COLO668 (cell line): ENCODE measurements at regions not wholly inside any gene's neighbourhood (a gene's known extent, or its start where the extent isn't known, plus 50 kb on each side); places are given as distances from the start of the nearest gene placed in this dataset.

ENCODE experiments used
- DNase-seq: peaks from one replicate; lab custom pipeline; 2025; ENCODE audit not compliant: unreplicated experiment; lab: John Stamatoyannopoulos, UW

DNA sequence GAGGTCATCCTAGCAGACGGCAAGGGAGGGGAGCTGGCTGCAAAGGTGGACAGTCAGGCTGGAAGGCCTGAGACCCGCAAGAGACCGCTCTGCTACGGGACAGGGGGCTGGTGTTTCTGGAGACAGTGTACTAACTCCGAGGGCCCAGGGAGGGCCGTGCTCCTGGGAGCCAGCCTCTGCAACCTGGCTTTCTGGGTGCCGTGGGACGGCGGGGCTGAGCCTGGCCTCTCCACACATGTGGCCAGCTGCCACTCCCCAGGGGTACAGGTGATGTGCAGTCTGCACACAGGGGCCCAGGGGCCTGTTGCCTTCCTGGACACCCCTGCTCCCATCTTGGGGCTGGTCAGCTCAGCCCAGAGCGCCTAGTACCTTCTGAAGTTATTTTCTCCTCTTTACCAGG, 92.2 kb downstream of the MRPL36 start:
- no peak for DNase-seq

DNA sequence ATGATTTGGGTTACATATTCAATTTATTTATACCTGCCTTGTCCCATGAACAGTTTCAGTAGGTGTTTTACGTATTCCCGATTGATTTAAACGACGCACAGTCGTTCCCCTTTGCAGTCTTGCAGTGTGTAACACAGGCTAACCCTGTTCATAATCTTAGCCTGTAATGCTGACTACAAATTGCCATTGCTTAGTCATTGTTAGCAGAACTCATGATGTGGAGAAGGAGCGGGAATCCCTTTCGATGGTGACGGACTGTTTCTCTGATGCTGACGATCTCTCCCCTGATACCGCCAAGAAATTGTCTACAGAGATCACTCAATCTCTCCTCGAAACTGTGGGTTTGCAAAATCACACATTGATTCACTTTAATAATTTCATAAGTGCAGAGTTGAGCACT, 93.2 kb downstream of the MRPL36 start:
- DNase-seq = no peak

GRCh38 chr5:1706021-1706420, 93.6 kb downstream of the MRPL36 start:
- DNase-seq = no peak

- no peak for DNase-seq
These were observed 95.0 kb downstream of the MRPL36 start for GRCh38 chr5:1704676-1705075.

DNA sequence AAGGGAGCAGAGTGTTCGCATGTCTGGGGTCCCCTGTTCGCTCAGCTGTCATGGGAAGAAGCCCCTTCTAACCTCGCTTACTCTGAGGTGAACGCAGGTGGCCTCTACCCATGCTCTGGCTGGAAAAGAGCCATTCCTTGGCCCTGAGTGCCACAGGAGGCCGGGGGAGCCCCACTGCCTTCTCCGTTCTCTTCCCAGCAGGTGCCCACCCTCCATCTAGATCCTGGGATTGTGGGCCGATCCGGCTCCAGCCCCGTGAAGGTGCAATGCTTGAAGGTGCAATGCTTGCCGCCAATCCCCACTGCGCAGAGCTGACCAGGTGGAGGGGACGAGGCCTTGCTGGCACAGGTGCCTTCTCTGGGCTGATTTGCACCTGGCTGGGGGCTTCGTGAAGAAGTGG, 95.4 kb downstream of the MRPL36 start:
- no peak for DNase-seq

DNA sequence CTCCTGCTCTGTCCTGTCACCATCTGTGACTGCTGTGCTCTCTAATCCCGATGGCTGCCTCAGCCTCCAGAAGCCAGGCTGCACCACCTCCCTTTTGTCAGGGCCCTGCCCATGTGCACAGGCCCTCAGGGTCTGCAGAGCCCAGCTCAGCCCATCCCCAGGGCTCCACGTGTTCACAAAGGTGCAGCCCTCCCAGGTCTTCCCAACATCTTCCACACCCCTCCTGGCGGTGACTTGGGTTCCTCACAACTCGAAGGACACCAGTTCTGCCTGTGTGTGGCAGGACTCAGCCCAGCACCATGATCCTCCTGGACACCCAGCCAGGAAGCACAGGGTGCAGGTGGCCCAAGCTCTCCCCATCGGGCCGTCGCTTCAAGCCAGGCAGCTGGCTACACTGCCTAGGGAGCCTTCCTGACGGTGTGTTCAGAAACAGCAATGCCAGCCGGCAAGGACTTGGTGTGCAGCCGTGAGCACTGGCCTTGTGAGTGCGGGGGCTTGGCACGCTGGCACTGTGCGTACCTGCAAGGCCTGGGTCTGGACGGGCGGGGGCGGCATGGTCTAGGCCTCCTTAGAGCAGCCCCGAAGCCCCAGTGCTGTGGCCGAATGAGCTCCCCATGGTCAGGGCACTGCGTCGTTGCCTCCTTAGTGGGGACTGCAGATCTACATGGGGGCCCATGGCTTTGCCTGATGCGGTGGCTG, 96.1 kb downstream of the MRPL36 start:
- DNase-seq = no peak

- DNase-seq = no peak
These were observed 97.3 kb downstream of the MRPL36 start for GRCh38 chr5:1702318-1702717.

DNA sequence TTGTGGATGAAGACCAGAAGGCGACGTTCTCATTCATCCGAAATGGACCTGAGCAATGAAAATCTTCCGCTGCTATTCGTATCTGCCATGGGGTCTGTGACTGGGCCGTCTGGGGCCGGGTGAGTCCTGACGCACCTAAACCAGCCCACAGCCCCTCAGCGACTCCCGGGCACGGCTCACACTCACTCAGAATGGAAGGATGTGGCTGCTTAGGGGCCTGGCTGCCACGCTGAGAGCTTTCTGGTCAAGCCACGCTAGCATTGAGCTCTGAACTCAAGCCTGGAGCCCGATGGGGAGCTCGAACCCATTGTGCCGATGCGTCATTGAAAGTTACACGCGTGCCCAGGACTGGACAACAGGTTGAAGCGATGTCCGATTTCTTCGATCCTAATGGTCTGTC, 97.8 kb downstream of the MRPL36 start:
- DNase-seq = no peak

- no peak for DNase-seq
These were observed 98.3 kb downstream of the MRPL36 start for GRCh38 chr5:1701216-1701864.

GRCh38 chr5:1699394-1699793, 100.2 kb downstream of the MRPL36 start:
- peak; percentile 33 for DNase-seq

- DNase-seq = no peak
These were observed 100.9 kb downstream of the MRPL36 start for GRCh38 chr5:1698589-1699316.

DNA sequence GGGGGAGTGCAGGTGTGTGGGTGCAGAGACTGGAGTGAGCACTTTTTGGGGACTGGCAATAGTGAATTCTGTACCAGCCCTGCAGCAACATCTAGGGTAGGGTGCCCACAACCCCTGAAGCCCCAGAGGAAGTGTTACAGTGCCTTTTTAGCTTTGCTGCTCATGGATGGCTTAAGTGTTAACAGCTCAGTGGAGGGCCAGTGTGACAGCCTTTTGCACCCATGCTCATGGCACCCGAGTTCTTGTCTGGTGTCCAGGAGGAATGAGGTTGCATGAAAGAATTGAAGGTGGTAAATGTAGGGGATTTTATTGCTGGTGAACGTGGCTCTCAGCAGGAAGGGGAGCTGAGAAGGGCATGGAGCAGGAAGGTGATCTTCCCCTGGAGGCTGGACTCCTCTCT, 107.3 kb downstream of the MRPL36 start:
- DNase-seq = no peak

- DNase-seq = no peak
These were observed 112.2 kb downstream of the MRPL36 start for GRCh38 chr5:1687301-1687970.

- DNase-seq = no peak
These were observed 113.4 kb downstream of the MRPL36 start for GRCh38 chr5:1686016-1686802.

DNA sequence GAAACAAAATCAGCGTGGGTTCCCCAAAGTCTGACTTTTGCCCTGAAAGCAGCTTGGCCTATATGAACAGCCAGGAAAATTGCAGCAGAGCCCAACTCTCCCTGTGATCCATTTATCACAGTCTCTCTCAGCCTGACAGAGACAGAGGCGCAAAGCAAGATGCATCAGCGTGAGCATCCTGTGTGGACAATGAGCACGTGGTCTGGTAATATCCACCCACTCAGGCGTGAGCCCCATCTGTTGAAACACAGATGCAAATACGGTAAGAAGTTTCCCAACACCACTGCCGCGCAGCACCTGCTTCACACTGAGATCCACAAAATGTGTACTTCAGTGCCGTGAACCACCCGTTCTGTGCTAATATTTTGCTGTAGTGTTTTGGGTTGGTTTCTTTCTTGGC, 114.6 kb downstream of the MRPL36 start:
- peak; percentile 39 for DNase-seq

DNA sequence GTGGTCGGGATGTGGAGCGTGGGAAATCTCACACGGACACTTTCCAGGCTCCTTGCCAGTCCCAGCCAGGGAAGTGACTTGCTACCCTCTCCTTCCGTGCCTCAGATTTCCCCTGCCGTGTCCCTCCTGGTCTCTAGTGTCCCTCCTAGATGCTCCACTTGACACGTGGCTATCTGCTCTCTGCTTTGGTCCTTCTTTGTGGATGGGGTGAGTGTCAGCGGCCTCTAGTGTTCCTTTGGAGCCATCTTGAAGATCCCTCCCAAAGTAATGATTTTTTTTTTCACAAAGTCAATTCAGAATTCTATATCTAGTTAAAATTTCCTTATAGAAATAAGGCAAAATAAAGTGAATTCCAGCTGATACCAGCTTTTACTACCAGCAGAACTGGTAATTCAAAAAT, 117.7 kb downstream of the MRPL36 start:
- DNase-seq = no peak

GRCh38 chr5:1673042-1673677, 126.5 kb downstream of the MRPL36 start:
- peak; percentile 30 for DNase-seq

GRCh38 chr5:1672396-1672795, 127.2 kb downstream of the MRPL36 start:
- no peak for DNase-seq

- DNase-seq = no peak
These were observed 128.3 kb downstream of the MRPL36 start for GRCh38 chr5:1671351-1671750.

GRCh38 chr5:1670351-1670750, 129.3 kb downstream of the MRPL36 start:
- no peak for DNase-seq
